ENCODE measurements at regions not wholly inside any gene's neighbourhood (a gene's known extent, or its start where the extent isn't known, plus 50 kb on each side); places are given as distances from the start of the nearest gene placed in this dataset.

DNA sequence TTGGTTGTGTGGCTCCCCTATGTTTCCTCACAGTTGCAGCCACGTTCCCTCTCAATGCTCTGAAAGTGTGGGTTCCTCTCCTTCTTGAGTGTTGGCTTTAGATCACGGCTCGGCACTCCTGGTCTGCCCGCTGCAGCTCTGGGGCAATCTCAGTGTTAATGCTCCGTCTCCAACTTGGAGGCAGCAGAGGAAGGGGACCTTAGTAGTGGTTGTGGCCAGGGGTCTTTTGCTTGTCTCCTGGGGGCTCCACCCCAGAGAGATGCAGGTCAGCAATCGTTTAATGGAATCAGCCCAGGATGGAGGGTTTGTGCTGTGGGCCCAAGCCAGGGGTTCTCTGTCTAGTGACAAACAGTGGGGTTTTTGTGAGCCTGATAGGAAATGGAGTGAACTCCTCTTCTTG lies 849.4 kb upstream of the DIAPH2 start:
- no peak for TF ChIP-seq EP300 (IDR thresholded peaks at IDR 0.05)
- TF ChIP-seq, protein P1, sequence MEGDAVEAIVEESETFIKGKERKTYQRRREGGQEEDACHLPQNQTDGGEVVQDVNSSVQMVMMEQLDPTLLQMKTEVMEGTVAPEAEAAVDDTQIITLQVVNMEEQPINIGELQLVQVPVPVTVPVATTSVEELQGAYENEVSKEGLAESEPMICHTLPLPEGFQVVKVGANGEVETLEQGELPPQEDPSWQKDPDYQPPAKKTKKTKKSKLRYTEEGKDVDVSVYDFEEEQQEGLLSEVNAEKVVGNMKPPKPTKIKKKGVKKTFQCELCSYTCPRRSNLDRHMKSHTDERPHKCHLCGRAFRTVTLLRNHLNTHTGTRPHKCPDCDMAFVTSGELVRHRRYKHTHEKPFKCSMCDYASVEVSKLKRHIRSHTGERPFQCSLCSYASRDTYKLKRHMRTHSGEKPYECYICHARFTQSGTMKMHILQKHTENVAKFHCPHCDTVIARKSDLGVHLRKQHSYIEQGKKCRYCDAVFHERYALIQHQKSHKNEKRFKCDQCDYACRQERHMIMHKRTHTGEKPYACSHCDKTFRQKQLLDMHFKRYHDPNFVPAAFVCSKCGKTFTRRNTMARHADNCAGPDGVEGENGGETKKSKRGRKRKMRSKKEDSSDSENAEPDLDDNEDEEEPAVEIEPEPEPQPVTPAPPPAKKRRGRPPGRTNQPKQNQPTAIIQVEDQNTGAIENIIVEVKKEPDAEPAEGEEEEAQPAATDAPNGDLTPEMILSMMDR (IDR thresholded peaks at IDR 0.05) = no peak
